HL-60 (cell line): ENCODE measurements at regions not wholly inside any gene's neighbourhood (a gene's known extent, or its start where the extent isn't known, plus 50 kb on each side); places are given as distances from the start of the nearest gene placed in this dataset.

Experiments
- DNase-seq, 2 experiments: peaks; one replicate each; pipeline ENCODE4 v3.0.0-alpha.2; 2010 to 2020; ENCODE audit warnings: low read depth in 1 of 2, low spot score in 1 of 2
- H3K27ac ChIP-seq: fragments of 250-450 bp; sonication (Bioruptor Pico); replicated peaks from 2 replicates; pipeline ENCODE4 v1.5.1; 2020; ENCODE audit warnings: mild to moderate bottlenecking, moderate library complexity
- H3K27me3 ChIP-seq: fragments of 250-450 bp; sonication (Bioruptor Pico); 2 replicates; pipeline ENCODE4 v1.5.1; 2021; ENCODE audit warnings: mild to moderate bottlenecking, moderate library complexity; ENCODE audit not compliant: insufficient read depth, poor library complexity, severe bottlenecking
- H3K4me3 ChIP-seq: replicated peaks from 2 replicates; pipeline ENCODE4 v1.5.1; 2011; ENCODE audit warnings: mild to moderate bottlenecking, control low read depth, low read length; ENCODE audit not compliant: insufficient read depth
- CTCF ChIP-seq: IDR thresholded peaks from one replicate; pipeline ENCODE4 v1.5.1; 2011; ENCODE audit warnings: low read length, control low read depth, inconsistent platforms; ENCODE audit not compliant: insufficient read depth
- GABPA ChIP-seq: IDR thresholded peaks from 2 replicates; pipeline ENCODE4 v1.6.1; 2012; ENCODE audit warnings: low read depth
- POLR2AphosphoS5 ChIP-seq: IDR thresholded peaks from 2 replicates; pipeline ENCODE4 v1.6.1; 2012; ENCODE audit warnings: low read depth
- REST ChIP-seq: IDR thresholded peaks from 2 replicates; pipeline ENCODE4 v1.6.1; 2012; ENCODE audit warnings: low read depth; ENCODE audit not compliant: insufficient replicate concordance
- SPI1 ChIP-seq: IDR thresholded peaks from 2 replicates; pipeline ENCODE4 v1.6.1; 2012; ENCODE audit warnings: low read depth, mild to moderate bottlenecking, borderline replicate concordance

DNA sequence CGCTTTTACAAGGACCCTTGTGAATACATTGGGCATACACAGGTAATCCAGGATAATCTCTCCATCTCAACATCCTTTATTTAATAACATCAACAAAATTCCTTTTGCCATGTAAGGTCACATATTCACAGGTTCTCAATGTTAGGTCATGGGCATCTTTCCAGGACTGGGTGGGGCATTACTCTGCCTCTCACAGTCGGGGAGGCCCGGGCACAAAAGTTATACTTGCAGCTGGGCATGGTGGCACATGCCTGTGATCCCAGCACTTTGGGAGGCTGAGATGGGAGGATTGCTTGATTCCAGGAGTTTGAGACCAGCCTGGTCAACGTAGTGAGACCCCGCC is 93.7 kb upstream of the AP1S2 start:
- Histone ChIP-seq H3K27ac (no peak overlapping the region), H3K27me3 (no peaks in the 10 kb centered on the region), H3K4me3 (no peak overlapping the region)
- no peak for DNase-seq
- TF ChIP-seq SPI1 (no peak), REST (no peak), GABPA (no peak), POLR2AphosphoS5 (no peak), CTCF (no peak)

DNA sequence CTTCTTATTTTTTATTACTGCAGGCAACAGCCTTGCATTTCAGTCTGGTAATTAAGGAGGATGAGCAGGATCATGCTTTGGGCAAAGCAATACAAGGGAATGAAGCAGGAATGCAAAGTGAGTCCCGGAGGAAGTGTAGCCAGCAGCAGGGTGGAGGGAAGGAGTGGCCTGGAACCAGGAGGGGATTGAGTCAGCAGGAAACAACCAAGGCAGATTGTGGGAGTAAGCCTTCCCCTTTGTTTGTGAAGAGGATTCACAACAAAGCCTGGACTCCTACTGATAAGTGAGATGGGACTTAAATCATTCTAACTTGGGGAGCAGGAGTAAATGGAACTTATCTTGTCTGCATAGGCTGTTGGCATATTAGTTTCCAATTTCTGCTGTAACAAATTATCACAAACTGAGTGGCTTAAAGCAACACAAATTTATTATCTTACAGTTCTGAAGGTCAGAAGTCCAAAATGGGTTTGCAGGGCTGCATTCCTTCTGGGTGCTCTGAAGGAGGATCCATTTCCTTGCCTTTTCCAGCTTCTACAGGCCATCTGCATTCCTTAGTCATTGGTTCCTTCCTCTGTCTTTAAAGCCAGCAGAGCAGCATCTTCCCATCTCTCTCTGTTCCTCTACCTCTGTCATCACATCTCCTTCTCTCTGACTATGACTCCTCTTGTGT is 93.2 kb upstream of the AP1S2 start:
- no peak for DNase-seq
- Histone ChIP-seq H3K27ac (no peak overlapping the region), H3K27me3 (no peaks in the 10 kb centered on the region), H3K4me3 (no peak overlapping the region)
- TF ChIP-seq REST (no peak), CTCF (no peak), SPI1 (no peak), GABPA (no peak), POLR2AphosphoS5 (no peak)

DNA sequence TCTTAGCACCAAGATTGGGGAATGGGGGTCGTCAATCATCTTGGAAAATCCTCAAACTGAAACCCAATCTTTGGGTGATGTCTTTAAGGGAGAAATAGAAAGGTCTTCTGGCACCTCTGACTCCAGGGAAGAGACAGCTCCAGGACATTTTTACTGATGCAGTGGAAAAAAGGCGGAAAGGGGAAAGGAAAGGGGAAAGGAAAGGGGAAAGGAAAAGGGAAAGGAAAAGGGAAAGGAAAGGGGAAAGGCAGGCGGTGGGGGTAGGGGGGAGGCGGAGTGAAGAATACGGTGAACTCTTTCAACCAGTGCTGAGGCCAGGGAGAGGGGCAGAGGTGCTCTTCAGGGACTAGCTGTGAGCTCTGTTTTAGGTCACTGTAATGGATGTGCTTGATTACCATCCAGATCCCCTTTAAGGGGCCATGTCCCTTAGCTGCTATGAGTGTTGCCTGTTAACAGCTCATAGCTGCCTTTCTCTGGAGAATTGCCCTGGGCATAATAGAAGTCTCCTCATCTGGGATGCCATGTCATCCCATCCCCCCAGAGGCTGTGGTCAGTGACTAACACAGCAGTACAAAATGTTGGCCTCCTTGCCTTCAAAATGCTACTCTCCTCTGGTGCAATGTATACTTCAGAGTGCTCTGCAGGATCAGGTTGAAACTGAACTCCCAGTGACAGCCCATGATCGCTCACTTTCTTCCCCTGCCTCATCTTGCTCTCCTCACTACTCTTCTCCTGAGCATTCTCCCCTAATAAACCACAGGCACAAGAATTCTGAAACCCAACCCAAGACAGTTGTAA is 92.4 kb upstream of the AP1S2 start:
- H3K27me3 ChIP-seq: no peaks in the 10 kb centered on the region
- TF ChIP-seq REST (no peak), POLR2AphosphoS5 (no peak), CTCF (no peak), GABPA (no peak), SPI1 (no peak)
- H3K27ac ChIP-seq: no peak overlapping the region
- DNase-seq: no peak
- no peak overlapping the region for H3K4me3 ChIP-seq
